Right atrium auricular region (tissue), 2 donors: ENCODE measurements at regions not wholly inside any gene's neighbourhood (a gene's known extent, or its start where the extent isn't known, plus 50 kb on each side); places are given as distances from the start of the nearest gene placed in this dataset.

Source experiments
- DNase-seq: peaks from one replicate; pipeline ENCODE4 v3.0.0-alpha.2; 2019; ENCODE audit warnings: low spot score
- H3K27ac ChIP-seq, 2 donors: fragments of 200-600 bp; sonication (generic); 1 replicate in 1 of 2; 2 replicates in 1 of 2; pipeline ENCODE4 v1.5.1; 2016 to 2019
- H3K27me3 ChIP-seq, 2 donors: fragments of 200-600 bp; sonication (generic); one replicate each; pipeline versions ENCODE4 v1.5.1 to v1.6.0; 2017 to 2019
- H3K36me3 ChIP-seq: fragments of 200-600 bp; sonication (generic); one replicate; pipeline ENCODE4 v1.5.1; 2016
- H3K4me1 ChIP-seq, 2 donors: fragments of 200-600 bp; sonication (generic); one replicate each; pipeline versions ENCODE4 v1.5.1 to v1.6.0; 2017 to 2019
- H3K4me3 ChIP-seq, 2 donors: fragments of 200-600 bp; sonication (generic); 1 replicate in 1 of 2; 2 replicates in 1 of 2; pipeline ENCODE4 v1.5.1; 2017 to 2019; ENCODE audit warnings: mild to moderate bottlenecking in 1 of 2, moderate library complexity in 1 of 2
- H3K9me3 ChIP-seq, 2 donors: fragments of 200-600 bp; sonication (generic); one replicate each; pipeline ENCODE4 v1.5.1; 2019
- TF ChIP-seq, protein P1 (sequence below), 2 donors: fragments of 200-600 bp; sonication (generic); IDR thresholded peaks; one replicate each; pipeline ENCODE4 v1.5.1; 2019; ENCODE audit warnings: antibody characterized with exemption in 2 of 2

DNA sequence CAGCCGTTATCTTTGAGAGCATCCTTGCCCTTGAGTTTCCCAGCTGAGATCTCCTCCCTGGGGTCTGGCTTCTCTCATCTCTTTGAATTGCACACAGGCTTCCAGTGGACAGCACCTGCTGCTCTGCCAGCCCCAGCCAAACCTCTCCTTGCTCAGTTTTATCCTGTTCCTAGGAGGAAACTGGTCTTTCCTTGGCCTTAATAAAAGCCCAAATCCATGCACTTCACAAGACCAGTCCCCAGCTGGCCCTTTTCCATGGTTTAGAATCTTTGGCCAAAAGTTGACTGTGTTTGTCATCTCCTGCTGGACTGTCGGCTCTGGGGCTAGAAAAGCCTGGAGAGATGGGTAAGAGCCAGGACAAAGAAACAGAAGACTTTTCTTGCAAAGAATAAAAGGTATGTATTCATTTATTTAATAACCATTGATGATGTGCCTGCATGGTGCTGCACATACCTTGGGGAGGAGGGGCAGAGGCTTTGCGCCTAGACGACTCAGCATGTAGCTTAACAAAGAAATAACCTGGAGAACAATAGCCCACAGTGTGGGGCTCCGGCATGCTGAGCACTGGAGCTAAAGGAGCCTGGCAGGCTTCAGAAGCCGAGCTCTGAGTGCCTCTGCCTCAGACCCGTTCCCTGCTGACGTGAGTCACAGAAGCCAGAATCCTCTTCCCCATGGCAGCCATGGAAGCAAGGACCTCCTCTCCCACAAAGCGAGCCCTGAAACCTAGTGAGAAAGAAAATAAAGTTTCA, 319.3 kb upstream of the B3GAT1 start:
- no peaks in the 10 kb centered on the region for H3K27me3 ChIP-seq
- H3K4me1 ChIP-seq, result no peaks in the 10 kb centered on the region

DNA sequence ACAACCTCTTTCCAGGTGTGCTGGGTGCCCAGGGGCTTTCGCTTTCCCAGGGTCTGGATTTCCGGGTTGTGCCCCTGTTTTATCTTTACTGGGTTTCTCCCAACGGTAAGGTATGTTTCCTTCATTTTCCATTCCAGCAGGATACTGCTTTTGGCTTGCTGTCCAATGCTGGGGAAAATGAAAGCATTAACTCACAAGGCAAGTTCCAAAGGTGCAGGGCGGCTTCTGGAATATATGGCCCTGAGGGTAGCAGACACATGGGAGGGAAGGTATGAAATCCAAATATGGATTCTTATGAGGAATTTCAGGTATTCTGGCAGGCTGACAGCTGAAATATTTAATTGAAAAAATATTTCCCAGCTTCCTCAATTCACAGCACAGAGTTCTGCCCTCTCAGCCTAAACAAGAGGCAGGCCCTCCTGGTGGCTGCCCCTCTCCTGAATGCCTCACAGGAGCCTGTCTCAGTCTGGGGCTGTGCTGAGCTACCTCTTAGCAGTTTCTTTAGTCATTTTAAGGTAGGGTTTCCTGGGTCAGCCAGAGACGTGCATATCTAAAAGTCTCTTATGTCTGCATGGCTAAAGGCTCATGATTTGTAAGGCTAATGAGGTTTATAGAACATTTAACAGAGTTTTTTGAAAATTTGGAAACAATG, 318.6 kb upstream of the B3GAT1 start:
- no peaks in the 10 kb centered on the region for H3K4me1 ChIP-seq
- H3K4me3 ChIP-seq, result no peak overlapping the region
- TF ChIP-seq, protein P1, sequence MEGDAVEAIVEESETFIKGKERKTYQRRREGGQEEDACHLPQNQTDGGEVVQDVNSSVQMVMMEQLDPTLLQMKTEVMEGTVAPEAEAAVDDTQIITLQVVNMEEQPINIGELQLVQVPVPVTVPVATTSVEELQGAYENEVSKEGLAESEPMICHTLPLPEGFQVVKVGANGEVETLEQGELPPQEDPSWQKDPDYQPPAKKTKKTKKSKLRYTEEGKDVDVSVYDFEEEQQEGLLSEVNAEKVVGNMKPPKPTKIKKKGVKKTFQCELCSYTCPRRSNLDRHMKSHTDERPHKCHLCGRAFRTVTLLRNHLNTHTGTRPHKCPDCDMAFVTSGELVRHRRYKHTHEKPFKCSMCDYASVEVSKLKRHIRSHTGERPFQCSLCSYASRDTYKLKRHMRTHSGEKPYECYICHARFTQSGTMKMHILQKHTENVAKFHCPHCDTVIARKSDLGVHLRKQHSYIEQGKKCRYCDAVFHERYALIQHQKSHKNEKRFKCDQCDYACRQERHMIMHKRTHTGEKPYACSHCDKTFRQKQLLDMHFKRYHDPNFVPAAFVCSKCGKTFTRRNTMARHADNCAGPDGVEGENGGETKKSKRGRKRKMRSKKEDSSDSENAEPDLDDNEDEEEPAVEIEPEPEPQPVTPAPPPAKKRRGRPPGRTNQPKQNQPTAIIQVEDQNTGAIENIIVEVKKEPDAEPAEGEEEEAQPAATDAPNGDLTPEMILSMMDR (IDR thresholded peaks at IDR 0.05), result no peak
- H3K27me3 ChIP-seq, result no peaks in the 10 kb centered on the region
- no peaks in the 10 kb centered on the region for H3K36me3 ChIP-seq
- no peak for DNase-seq
- H3K27ac ChIP-seq, result no peak overlapping the region
- H3K9me3 ChIP-seq, result no peaks in the 10 kb centered on the region

More for the DNA sequence above, 319.3 kb upstream of the B3GAT1 start:
- no peak overlapping the region for H3K4me3 ChIP-seq
- no peaks in the 10 kb centered on the region for H3K9me3 ChIP-seq
- H3K27ac ChIP-seq, result no peak overlapping the region
- no peaks in the 10 kb centered on the region for H3K36me3 ChIP-seq
- TF ChIP-seq, protein P1 (IDR thresholded peaks at IDR 0.05), result no peak
- no peak for DNase-seq

DNA sequence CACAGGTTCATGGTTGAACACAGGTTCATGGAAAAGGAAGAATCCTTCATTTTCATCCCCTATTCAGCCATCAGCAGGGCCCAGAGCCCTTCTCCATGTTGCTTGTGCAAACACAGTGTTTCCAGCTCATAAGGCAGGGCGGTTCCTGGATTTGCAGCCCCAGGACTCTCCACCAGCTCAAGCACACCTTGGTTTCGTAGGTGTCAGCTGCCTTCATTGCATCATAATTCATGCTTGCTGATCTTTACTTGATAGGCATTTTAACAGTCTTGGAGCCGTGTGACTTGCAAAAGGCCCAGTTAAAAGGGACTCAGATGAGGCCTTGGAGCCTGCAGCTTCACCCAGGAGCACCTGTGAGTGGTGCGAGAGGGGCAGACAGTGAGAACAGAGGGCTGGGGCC, 318.1 kb upstream of the B3GAT1 start:
- Histone ChIP-seq H3K27ac (no peak overlapping the region), H3K27me3 (no peaks in the 10 kb centered on the region), H3K9me3 (no peaks in the 10 kb centered on the region), H3K36me3 (no peaks in the 10 kb centered on the region), H3K4me1 (no peaks in the 10 kb centered on the region), H3K4me3 (no peak overlapping the region)
- TF ChIP-seq, protein P1 (IDR thresholded peaks at IDR 0.05), result no peak
- no peak for DNase-seq

DNA sequence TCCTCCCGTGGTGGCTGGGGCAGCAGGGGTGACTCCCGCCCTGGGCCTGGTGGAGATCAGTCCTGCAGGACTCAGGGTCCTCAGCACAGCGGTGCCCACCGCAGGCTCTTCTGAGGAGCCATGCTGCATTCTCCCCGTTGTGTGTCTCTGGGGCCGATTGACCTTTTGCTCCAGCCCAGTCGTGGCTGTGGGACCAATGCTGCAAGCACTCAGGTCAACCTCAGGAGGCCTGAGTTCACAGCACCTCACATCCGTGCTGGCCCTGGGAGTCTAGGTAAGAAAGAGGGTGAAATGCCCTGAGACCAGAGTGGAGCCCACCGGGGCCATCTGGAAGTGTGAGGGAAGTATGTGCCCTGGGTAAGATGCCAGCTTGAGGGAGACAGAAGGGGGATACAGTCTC, 316.1 kb upstream of the B3GAT1 start:
- no peaks in the 10 kb centered on the region for H3K4me1 ChIP-seq
- H3K9me3 ChIP-seq, result no peaks in the 10 kb centered on the region
- TF ChIP-seq, protein P1 (IDR thresholded peaks at IDR 0.05), result no peak
- H3K36me3 ChIP-seq, result no peaks in the 10 kb centered on the region
- no peak overlapping the region for H3K27ac ChIP-seq
- no peak overlapping the region for H3K4me3 ChIP-seq
- no peaks in the 10 kb centered on the region for H3K27me3 ChIP-seq
- DNase-seq, result no peak

DNA sequence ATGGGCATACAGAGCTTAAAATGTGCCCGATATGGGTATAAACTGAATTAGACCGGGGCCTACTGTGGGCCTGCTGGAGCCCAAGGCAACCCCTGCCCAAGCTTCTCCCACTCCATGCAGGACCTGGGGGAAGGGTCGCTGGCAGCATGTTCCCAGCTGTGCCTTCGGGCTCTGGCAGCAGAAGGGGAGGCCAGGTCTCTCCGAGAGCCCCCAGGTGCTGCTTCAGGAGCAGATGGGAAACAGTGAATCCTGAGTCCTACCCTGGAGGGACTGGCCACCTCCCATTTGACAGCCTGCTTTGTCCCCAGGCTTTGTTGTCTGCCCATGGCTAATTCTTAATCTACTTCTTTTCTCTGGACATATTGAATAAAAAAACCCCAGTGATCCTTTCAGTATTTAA, 315.6 kb upstream of the B3GAT1 start:
- Histone ChIP-seq H3K36me3 (no peaks in the 10 kb centered on the region), H3K9me3 (no peaks in the 10 kb centered on the region), H3K27ac (no peak overlapping the region), H3K27me3 (no peaks in the 10 kb centered on the region), H3K4me1 (no peaks in the 10 kb centered on the region), H3K4me3 (no peak overlapping the region)
- TF ChIP-seq, protein P1 (IDR thresholded peaks at IDR 0.05), result no peak
- no peak for DNase-seq
